ENCODE measurements at regions not wholly inside any gene's neighbourhood (a gene's known extent, or its start where the extent isn't known, plus 50 kb on each side); places are given as distances from the start of the nearest gene placed in this dataset.
"Not testable (repeated sequence)": the region's sequence is repeated elsewhere in the genome, so short reads cannot be mapped to it uniquely, and the experiment has no call there.

- no peak for DNase-seq (ENCODE audit: low spot score)
These were observed 118.8 kb upstream of the IVNS1ABP start for GRCh38 chr1:185435696-185436379.

- no peak for DNase-seq (ENCODE audit: low spot score)
These were observed 117.7 kb upstream of the IVNS1ABP start for GRCh38 chr1:185434721-185435120.

GRCh38 chr1:185433667-185434066 is 116.6 kb upstream of the IVNS1ABP start:
- no peak for DNase-seq (ENCODE audit: low spot score)

GRCh38 chr1:185432948-185433347 is 115.9 kb upstream of the IVNS1ABP start:
- no peak for DNase-seq (ENCODE audit: low spot score)

- no peak for DNase-seq (ENCODE audit: low spot score)
These were observed 114.6 kb upstream of the IVNS1ABP start for GRCh38 chr1:185431612-185432011.

GRCh38 chr1:185429668-185430067 is 112.6 kb upstream of the IVNS1ABP start:
- DNase-seq (ENCODE audit: low spot score), result not testable (repeated sequence)

- no peak for DNase-seq (ENCODE audit: low spot score)
These were observed 110.7 kb upstream of the IVNS1ABP start for GRCh38 chr1:185427776-185428175.

GRCh38 chr1:185427264-185427663 is 110.2 kb upstream of the IVNS1ABP start:
- DNase-seq (ENCODE audit: low spot score), result no peak

GRCh38 chr1:185426848-185427247 is 109.8 kb upstream of the IVNS1ABP start:
- no peak for DNase-seq (ENCODE audit: low spot score)

- no peak for DNase-seq (ENCODE audit: low spot score)
These were observed 108.1 kb upstream of the IVNS1ABP start for GRCh38 chr1:185425163-185425562.

- no peak for DNase-seq (ENCODE audit: low spot score)
These were observed 104.6 kb upstream of the IVNS1ABP start for GRCh38 chr1:185421485-185422107.

- no peak for DNase-seq (ENCODE audit: low spot score)
These were observed 103.6 kb upstream of the IVNS1ABP start for GRCh38 chr1:185420588-185421081.

GRCh38 chr1:185419718-185420117 is 102.7 kb upstream of the IVNS1ABP start:
- no peak for DNase-seq (ENCODE audit: low spot score)

- DNase-seq (ENCODE audit: low spot score), result no peak
These were observed 101.4 kb upstream of the IVNS1ABP start for GRCh38 chr1:185418472-185418871.

GRCh38 chr1:185412385-185413087 is 95.5 kb upstream of the IVNS1ABP start:
- no peak for DNase-seq (ENCODE audit: low spot score)

- DNase-seq (ENCODE audit: low spot score), result no peak
These were observed 92.9 kb upstream of the IVNS1ABP start for GRCh38 chr1:185409763-185410528.

- DNase-seq (ENCODE audit: low spot score), result no peak
These were observed 92.3 kb upstream of the IVNS1ABP start for GRCh38 chr1:185409345-185409744.

GRCh38 chr1:185408700-185409270 is 91.7 kb upstream of the IVNS1ABP start:
- DNase-seq (ENCODE audit: low spot score), result no peak

- no peak for DNase-seq (ENCODE audit: low spot score)
These were observed 89.6 kb upstream of the IVNS1ABP start for GRCh38 chr1:185406691-185407009.

- no peak for DNase-seq (ENCODE audit: low spot score)
These were observed 89.1 kb upstream of the IVNS1ABP start for GRCh38 chr1:185406006-185406690.

GRCh38 chr1:185404907-185405568 is 88.0 kb upstream of the IVNS1ABP start:
- no peak for DNase-seq (ENCODE audit: low spot score)
